ENCODE measurements at regions not wholly inside any gene's neighbourhood (a gene's known extent, or its start where the extent isn't known, plus 50 kb on each side); places are given as distances from the start of the nearest gene placed in this dataset.

DNA sequence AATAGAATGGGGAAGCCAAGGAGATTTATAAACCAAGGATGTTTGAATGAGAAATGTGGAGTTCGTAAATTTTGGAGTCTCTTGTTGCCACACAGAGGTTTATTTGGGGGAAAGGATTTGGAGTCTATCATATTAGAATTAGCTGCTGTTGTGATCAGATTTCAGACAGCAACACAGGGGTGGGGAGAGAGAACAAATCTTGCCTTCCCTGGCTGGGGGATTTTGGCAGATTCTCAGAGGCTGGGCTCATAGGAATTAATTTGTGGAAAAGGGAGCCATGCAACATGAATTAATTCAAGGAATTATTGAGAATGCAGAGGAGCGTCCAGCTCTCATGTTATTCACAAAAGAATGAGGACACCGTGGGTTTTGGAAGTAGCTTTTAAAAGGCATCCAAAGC, 73.9 kb upstream of the PRMT8 start:
- Histone ChIP-seq H3K4me2 (ENCODE audit: extremely low read depth, insufficient read depth, low read length) (no peak overlapping the region), H3K27me3 (ENCODE audit: control insufficient read depth, insufficient read depth, low read length) (no peaks in the 10 kb centered on the region), H3K79me2 (ENCODE audit: control insufficient read depth, insufficient read depth, low read length) (no peaks in the 10 kb centered on the region), H3K4me3 (replicated peaks in 1 of 4; ENCODE audit: control extremely low read depth in 1 of 4, insufficient read depth in 1 of 4, low read depth in 3 of 4, low read length in 4 of 4) (no peak overlapping the region), H3K9me3 (ENCODE audit: control insufficient read depth, insufficient read depth, low read depth, low read length) (no peaks in the 10 kb centered on the region), H3K27ac (ENCODE audit: insufficient read depth, low read length) (no peak overlapping the region), H3K9ac (ENCODE audit: insufficient read depth, low read length) (no peak overlapping the region), H3K36me3 (ENCODE audit: control insufficient read depth, insufficient read depth, low read length) (no peaks in the 10 kb centered on the region), H4K20me1 (ENCODE audit: control insufficient read depth, extremely low read depth, insufficient read depth, low read length) (no peaks in the 10 kb centered on the region), H2AFZ (ENCODE audit: low read length) (no peak overlapping the region), H3K4me1 (ENCODE audit: control insufficient read depth, extremely low read depth, insufficient read depth, low read length) (no peaks in the 10 kb centered on the region)
- DNase-seq (ENCODE audit: low read depth in 2 of 2), result no peak
- TF ChIP-seq CTCF (conservative IDR thresholded peaks at IDR 0.05 in 1 of 2, IDR thresholded peaks at IDR 0.05 in 1 of 2; ENCODE audit: low read depth in 1 of 2, low read length in 2 of 2), result no peak

DNA sequence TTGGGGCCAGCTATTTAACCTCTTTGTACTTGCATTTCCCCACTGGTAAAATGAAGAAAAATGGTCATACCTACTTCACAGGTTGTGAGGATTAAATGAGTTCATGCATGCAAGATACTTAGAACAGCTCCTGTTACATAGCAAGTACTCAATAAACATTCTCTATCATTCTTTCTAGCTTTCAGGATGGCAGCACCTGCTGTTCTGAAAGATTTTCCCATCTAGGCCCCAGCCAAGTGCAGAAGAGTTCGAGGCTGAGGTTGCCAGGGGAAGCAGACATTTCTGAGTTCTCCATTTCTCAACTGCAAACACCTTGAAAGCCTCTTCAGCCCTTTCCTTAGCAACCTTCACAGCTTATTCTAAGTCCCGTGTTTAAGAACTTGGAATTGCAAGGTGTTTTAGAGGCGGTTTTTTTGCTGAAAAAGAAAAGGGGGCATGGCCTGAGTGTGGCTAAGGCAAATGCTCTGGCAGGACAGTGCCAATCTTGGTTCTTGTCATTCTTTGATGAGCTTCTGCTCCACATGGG, 73.0 kb upstream of the PRMT8 start:
- H3K4me2 ChIP-seq (ENCODE audit: extremely low read depth, insufficient read depth, low read length), result no peak overlapping the region
- H3K27ac ChIP-seq (ENCODE audit: insufficient read depth, low read length), result no peak overlapping the region
- H4K20me1 ChIP-seq (ENCODE audit: control insufficient read depth, extremely low read depth, insufficient read depth, low read length), result no peaks in the 10 kb centered on the region
- no peaks in the 10 kb centered on the region for H3K9me3 ChIP-seq (ENCODE audit: control insufficient read depth, insufficient read depth, low read depth, low read length)
- no peaks in the 10 kb centered on the region for H3K4me1 ChIP-seq (ENCODE audit: control insufficient read depth, extremely low read depth, insufficient read depth, low read length)
- H3K9ac ChIP-seq (ENCODE audit: insufficient read depth, low read length), result no peak overlapping the region
- no peak for DNase-seq (ENCODE audit: low read depth in 2 of 2)
- no peaks in the 10 kb centered on the region for H3K79me2 ChIP-seq (ENCODE audit: control insufficient read depth, insufficient read depth, low read length)
- H3K36me3 ChIP-seq (ENCODE audit: control insufficient read depth, insufficient read depth, low read length), result no peaks in the 10 kb centered on the region
- TF ChIP-seq EZH2 (IDR thresholded peaks at IDR 0.05; ENCODE audit: low read length, missing control alignments) (no peak), CTCF (conservative IDR thresholded peaks at IDR 0.05 in 1 of 2, IDR thresholded peaks at IDR 0.05 in 1 of 2; ENCODE audit: low read depth in 1 of 2, low read length in 2 of 2) (no peak)
- H3K27me3 ChIP-seq (ENCODE audit: control insufficient read depth, insufficient read depth, low read length), result no peaks in the 10 kb centered on the region
- no peak overlapping the region for H2AFZ ChIP-seq (ENCODE audit: low read length)
- H3K4me3 ChIP-seq (replicated peaks in 1 of 4; ENCODE audit: control extremely low read depth in 1 of 4, insufficient read depth in 1 of 4, low read depth in 3 of 4, low read length in 4 of 4), result no peak overlapping the region

- no peak for DNase-seq (ENCODE audit: low read depth in 2 of 2)
- Histone ChIP-seq H3K36me3 (ENCODE audit: control insufficient read depth, insufficient read depth, low read length) (no peaks in the 10 kb centered on the region), H3K4me3 (replicated peaks in 1 of 4; ENCODE audit: control extremely low read depth in 1 of 4, insufficient read depth in 1 of 4, low read depth in 3 of 4, low read length in 4 of 4) (no peak overlapping the region)
These were observed 72.2 kb upstream of the PRMT8 start for GRCh38 chr12:3418609-3419390.

More at GRCh38 chr12:3418609-3419390, 72.2 kb upstream of the PRMT8 start:
- H3K79me2 ChIP-seq (ENCODE audit: control insufficient read depth, insufficient read depth, low read length), result no peaks in the 10 kb centered on the region
- no peak overlapping the region for H3K27ac ChIP-seq (ENCODE audit: insufficient read depth, low read length)
- no peak overlapping the region for H3K4me2 ChIP-seq (ENCODE audit: extremely low read depth, insufficient read depth, low read length)
- H3K9ac ChIP-seq (ENCODE audit: insufficient read depth, low read length), result no peak overlapping the region
- H3K27me3 ChIP-seq (ENCODE audit: control insufficient read depth, insufficient read depth, low read length), result no peaks in the 10 kb centered on the region
- TF ChIP-seq EZH2 (IDR thresholded peaks at IDR 0.05; ENCODE audit: low read length, missing control alignments) (no peak), CTCF (conservative IDR thresholded peaks at IDR 0.05 in 1 of 2, IDR thresholded peaks at IDR 0.05 in 1 of 2; ENCODE audit: low read depth in 1 of 2, low read length in 2 of 2) (no peak)
- H3K4me1 ChIP-seq (ENCODE audit: control insufficient read depth, extremely low read depth, insufficient read depth, low read length), result no peaks in the 10 kb centered on the region
- no peaks in the 10 kb centered on the region for H3K9me3 ChIP-seq (ENCODE audit: control insufficient read depth, insufficient read depth, low read depth, low read length)
- no peaks in the 10 kb centered on the region for H4K20me1 ChIP-seq (ENCODE audit: control insufficient read depth, extremely low read depth, insufficient read depth, low read length)
- H2AFZ ChIP-seq (ENCODE audit: low read length), result no peak overlapping the region

Measured in fibroblast of lung (primary cell).